Prostate gland (tissue), 2 donors: ENCODE measurements at regions not wholly inside any gene's neighbourhood (a gene's known extent, or its start where the extent isn't known, plus 50 kb on each side); places are given as distances from the start of the nearest gene placed in this dataset.

ENCODE experiments used
- DNase-seq: peaks from one replicate; pipeline ENCODE4 v3.0.0-alpha.2; 2019; ENCODE audit warnings: low spot score
- H3K27ac ChIP-seq, 2 donors: fragments of 200-600 bp; sonication (generic); 2 replicates each; pipeline ENCODE4 v1.5.1; 2017 to 2019
- H3K27me3 ChIP-seq: fragments of 200-600 bp; sonication (generic); replicated peaks from 2 replicates; pipeline ENCODE4 v1.5.1; 2019; ENCODE audit not compliant: insufficient read depth
- H3K36me3 ChIP-seq, 2 donors: fragments of 200-600 bp; sonication (generic); 1 replicate in 1 of 2; 2 replicates in 1 of 2; pipeline versions ENCODE4 v1.5.1 to v1.8.1; 2017 to 2019
- H3K4me1 ChIP-seq: fragments of 200-600 bp; sonication (generic); replicated peaks from 2 replicates; pipeline ENCODE4 v1.5.1; 2019
- H3K4me3 ChIP-seq, 2 donors: fragments of 200-600 bp; sonication (generic); 2 replicates each; pipeline ENCODE4 v1.5.1; 2017 to 2019
- H3K9me3 ChIP-seq: fragments of 200-600 bp; sonication (generic); 2 replicates; pipeline ENCODE4 v1.5.1; 2017
- POLR2A ChIP-seq: fragments of 450-650 bp; IDR thresholded peaks from one replicate; pipeline ENCODE4 v1.6.1; 2016; ENCODE audit warnings: antibody characterized with exemption, mild to moderate bottlenecking
- POLR2AphosphoS5 ChIP-seq: sonication (generic); formaldehyde crosslinking; IDR thresholded peaks from one replicate; pipeline ENCODE4 v1.6.1; 2017; ENCODE audit warnings: antibody characterized with exemption
- WGBS: methylation state at CpG from one replicate; pipeline ENCODE4 v1.1.5; 2018; 5-methylcytosine and 5-hydroxymethylcytosine counted together
- intact Hi-C: fragments of 100-400 bp; cut with DNase I; formaldehyde crosslinking; loops from one replicate; pipeline ENCODE4 v1.14.2; 2022
- TF ChIP-seq, protein P1 (sequence below), 4 experiments: fragments of 200-600 bp in 2 of 4; fragments of 450-650 bp in 2 of 4; sonication (generic) in 2 of 4; IDR thresholded peaks; 1 replicate in 3 of 4; 2 replicates in 1 of 4; pipeline ENCODE4 v1.5.1; 2016 to 2019; ENCODE audit warnings: antibody characterized with exemption in 4 of 4, mild to moderate bottlenecking in 2 of 4, moderate library complexity in 2 of 4

DNA sequence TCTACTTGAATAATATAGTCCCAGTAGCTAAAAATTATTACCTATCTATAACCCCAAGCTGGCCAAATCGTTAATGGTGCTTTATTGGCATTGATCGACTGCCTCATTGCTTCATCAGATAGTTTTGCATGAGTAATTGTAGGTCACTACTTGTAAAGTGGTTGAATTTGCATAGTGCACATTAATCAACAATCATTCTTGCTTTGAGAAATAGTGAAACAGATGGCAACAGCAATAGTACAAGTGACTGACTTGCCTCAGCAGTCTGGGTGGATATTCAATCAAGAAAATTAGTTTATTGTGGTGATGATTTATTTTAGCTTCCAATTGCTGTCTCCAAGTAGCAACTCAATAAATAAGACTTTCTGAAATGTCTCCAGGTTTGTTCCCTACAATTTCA lies 117.8 kb upstream of the NRXN1 start:
- Histone ChIP-seq H3K4me1 (no peaks in the 10 kb centered on the region), H3K36me3 (no peaks in the 10 kb centered on the region), H3K4me3 (no peak overlapping the region), H3K9me3 (no peaks in the 10 kb centered on the region), H3K27me3 (no peaks in the 10 kb centered on the region), H3K27ac (no peak overlapping the region)
- no peak for DNase-seq
- TF ChIP-seq, protein P1, sequence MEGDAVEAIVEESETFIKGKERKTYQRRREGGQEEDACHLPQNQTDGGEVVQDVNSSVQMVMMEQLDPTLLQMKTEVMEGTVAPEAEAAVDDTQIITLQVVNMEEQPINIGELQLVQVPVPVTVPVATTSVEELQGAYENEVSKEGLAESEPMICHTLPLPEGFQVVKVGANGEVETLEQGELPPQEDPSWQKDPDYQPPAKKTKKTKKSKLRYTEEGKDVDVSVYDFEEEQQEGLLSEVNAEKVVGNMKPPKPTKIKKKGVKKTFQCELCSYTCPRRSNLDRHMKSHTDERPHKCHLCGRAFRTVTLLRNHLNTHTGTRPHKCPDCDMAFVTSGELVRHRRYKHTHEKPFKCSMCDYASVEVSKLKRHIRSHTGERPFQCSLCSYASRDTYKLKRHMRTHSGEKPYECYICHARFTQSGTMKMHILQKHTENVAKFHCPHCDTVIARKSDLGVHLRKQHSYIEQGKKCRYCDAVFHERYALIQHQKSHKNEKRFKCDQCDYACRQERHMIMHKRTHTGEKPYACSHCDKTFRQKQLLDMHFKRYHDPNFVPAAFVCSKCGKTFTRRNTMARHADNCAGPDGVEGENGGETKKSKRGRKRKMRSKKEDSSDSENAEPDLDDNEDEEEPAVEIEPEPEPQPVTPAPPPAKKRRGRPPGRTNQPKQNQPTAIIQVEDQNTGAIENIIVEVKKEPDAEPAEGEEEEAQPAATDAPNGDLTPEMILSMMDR (IDR thresholded peaks at IDR 0.05) = no peak
- TF ChIP-seq POLR2A = no peak
- no peak for TF ChIP-seq POLR2AphosphoS5
- intact Hi-C loops = no loop called here
- WGBS = 94% methylated on average over 2 of the region's 2 CpGs

DNA sequence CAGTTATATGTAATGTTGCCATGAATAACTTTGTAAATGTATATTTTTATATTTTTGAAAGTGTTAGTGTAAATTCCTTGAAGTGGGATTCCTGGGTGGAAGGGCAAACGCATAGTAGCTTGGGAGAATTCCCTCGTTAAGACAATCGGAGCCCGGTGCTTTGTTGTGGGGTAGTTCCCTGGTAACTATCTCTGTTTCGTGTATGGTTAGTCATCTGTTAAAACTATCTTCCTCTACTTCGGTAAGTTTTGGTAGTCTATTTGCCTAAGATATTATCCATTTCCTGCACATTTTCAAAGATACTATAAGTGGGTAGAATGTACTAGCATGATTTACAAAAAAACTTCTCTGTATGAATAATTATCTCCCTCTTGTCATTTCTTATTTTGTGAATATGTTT lies 113.8 kb upstream of the NRXN1 start:
- whole genome bisulfite sequencing = 57% methylated on average over 6 of the region's 6 CpGs
- Histone ChIP-seq H3K9me3 (no peaks in the 10 kb centered on the region), H3K4me1 (no peaks in the 10 kb centered on the region), H3K27me3 (no peaks in the 10 kb centered on the region), H3K27ac (no peak overlapping the region), H3K36me3 (no peaks in the 10 kb centered on the region), H3K4me3 (no peak overlapping the region)
- no peak for DNase-seq
- TF ChIP-seq, protein P1 (IDR thresholded peaks at IDR 0.05) = no peak
- no peak for TF ChIP-seq POLR2AphosphoS5
- no peak for TF ChIP-seq POLR2A
- intact Hi-C loops = no loop called here

DNA sequence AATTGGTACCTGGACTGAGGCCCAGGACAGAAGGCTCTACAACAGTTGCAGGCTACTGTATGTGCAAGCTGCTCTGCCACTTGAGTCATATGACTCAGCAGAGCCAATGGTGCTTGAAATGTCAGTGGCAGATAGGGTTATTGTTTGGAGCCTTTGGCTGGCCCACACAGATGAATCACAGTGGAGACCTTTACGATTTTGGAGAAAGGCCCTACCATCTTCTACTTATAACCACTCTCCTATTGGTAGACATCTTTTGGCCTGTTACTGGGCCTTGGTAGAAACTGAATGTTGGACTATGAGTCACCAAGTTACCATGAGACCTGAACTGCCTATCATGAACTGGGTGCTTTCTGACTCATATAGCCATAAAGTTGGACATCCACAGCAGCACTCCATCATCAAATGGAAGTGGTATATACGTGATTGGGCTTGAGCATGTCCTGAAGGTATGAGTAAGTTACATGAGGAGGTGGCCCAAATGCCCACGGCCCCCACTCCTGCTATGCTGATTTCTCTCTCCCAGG lies 88.9 kb upstream of the NRXN1 start:
- WGBS = 82% methylated on average over 3 of the region's 3 CpGs
- Histone ChIP-seq H3K9me3 (no peaks in the 10 kb centered on the region), H3K36me3 (no peaks in the 10 kb centered on the region), H3K4me3 (no peak overlapping the region), H3K4me1 (no peaks in the 10 kb centered on the region), H3K27me3 (no peaks in the 10 kb centered on the region), H3K27ac (no peak overlapping the region)
- TF ChIP-seq POLR2A (no peak), POLR2AphosphoS5 (no peak)
- TF ChIP-seq, protein P1 (IDR thresholded peaks at IDR 0.05) = no peak
- intact Hi-C loops = no loop called here
- DNase-seq = no peak

DNA sequence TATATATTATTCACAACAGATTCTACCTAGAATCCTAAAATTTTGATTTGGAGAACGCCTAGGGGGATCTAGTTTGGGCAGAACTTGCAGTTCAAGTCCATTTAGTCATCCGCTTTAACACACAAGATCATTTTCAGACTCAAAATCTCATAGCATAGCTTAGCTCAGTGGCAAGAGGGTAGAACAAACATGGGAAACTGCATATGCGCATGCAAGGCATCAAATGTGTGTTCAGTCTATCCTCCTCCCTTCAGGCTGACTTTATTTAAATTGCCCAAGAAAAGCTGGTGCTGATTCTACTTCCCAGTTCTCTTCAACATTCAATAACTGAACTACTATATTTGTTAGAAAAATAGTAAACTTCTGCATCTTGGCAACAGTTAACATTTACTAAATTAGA lies 79.6 kb upstream of the NRXN1 start:
- TF ChIP-seq POLR2A (no peak), POLR2AphosphoS5 (no peak)
- TF ChIP-seq, protein P1 (IDR thresholded peaks at IDR 0.05) = no peak
- no peaks in the 10 kb centered on the region for H3K27me3 ChIP-seq
- H3K4me1 ChIP-seq = no peaks in the 10 kb centered on the region
- 92% methylated on average over 3 of the region's 3 CpGs for WGBS
- H3K4me3 ChIP-seq = no peak overlapping the region
- H3K36me3 ChIP-seq = no peaks in the 10 kb centered on the region
- DNase-seq = no peak
- intact Hi-C loops = no loop called here
- H3K9me3 ChIP-seq = no peaks in the 10 kb centered on the region
- H3K27ac ChIP-seq = no peak overlapping the region

DNA sequence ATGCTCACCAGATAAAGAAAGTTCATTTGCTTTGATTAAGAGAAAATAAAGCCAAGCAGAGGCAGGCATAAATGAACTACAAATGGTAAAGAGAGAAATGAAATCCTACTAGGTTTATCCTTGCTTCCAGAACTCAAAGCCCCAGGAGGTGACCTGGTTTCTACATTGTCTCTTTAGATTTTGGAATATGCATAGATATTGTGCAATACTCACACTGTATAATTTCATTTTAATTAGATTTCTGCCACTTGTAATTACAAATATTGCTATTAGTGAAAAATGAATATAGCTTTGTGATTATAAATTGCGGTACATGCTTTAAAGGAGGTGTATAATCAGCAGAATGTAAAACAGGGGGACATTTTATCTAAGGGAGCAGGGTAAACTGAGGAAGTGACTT lies 76.9 kb upstream of the NRXN1 start:
- no peaks in the 10 kb centered on the region for H3K27me3 ChIP-seq
- no peaks in the 10 kb centered on the region for H3K9me3 ChIP-seq
- DNase-seq = no peak
- no peaks in the 10 kb centered on the region for H3K36me3 ChIP-seq
- H3K27ac ChIP-seq = no peak overlapping the region
- WGBS = 96% methylated on average over 1 of the region's 1 CpG
- intact Hi-C loops = no loop called here
- no peaks in the 10 kb centered on the region for H3K4me1 ChIP-seq
- TF ChIP-seq POLR2AphosphoS5 = no peak
- TF ChIP-seq, protein P1 (IDR thresholded peaks at IDR 0.05) = no peak
- no peak for TF ChIP-seq POLR2A
- no peak overlapping the region for H3K4me3 ChIP-seq
